ENCODE measurements at regions not wholly inside any gene's neighbourhood (a gene's known extent, or its start where the extent isn't known, plus 50 kb on each side); places are given as distances from the start of the nearest gene placed in this dataset.
"Not testable (repeated sequence)": the region's sequence is repeated elsewhere in the genome, so short reads cannot be mapped to it uniquely, and the experiment has no call there.

DNA sequence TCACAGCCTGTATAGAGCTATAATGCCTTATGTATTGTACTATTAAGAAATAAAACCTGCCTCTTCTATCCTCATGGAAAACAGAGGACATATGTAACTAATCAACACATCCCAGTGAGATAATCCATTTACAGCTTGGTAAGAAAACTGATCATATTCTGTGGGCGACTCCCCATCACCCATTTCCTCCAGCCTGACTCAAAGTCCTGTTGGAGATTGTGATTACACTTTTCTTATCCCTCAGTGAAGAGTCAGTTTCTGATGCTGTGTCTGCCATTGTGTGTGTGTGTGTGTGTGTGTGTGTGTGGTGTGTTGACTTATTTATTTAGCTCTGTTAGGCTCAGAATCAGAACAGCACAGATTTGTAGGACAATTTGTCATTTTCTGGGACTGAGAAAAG, 212.8 kb downstream of the FGF9 start:
- H3K4me3 ChIP-seq (ENCODE audit: low read depth, low read length), result no peak overlapping the region
- TF ChIP-seq, protein P1, sequence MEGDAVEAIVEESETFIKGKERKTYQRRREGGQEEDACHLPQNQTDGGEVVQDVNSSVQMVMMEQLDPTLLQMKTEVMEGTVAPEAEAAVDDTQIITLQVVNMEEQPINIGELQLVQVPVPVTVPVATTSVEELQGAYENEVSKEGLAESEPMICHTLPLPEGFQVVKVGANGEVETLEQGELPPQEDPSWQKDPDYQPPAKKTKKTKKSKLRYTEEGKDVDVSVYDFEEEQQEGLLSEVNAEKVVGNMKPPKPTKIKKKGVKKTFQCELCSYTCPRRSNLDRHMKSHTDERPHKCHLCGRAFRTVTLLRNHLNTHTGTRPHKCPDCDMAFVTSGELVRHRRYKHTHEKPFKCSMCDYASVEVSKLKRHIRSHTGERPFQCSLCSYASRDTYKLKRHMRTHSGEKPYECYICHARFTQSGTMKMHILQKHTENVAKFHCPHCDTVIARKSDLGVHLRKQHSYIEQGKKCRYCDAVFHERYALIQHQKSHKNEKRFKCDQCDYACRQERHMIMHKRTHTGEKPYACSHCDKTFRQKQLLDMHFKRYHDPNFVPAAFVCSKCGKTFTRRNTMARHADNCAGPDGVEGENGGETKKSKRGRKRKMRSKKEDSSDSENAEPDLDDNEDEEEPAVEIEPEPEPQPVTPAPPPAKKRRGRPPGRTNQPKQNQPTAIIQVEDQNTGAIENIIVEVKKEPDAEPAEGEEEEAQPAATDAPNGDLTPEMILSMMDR (IDR thresholded peaks at IDR 0.05; ENCODE audit: borderline replicate concordance, insufficient read depth, low read depth, low read length), result no peak

DNA sequence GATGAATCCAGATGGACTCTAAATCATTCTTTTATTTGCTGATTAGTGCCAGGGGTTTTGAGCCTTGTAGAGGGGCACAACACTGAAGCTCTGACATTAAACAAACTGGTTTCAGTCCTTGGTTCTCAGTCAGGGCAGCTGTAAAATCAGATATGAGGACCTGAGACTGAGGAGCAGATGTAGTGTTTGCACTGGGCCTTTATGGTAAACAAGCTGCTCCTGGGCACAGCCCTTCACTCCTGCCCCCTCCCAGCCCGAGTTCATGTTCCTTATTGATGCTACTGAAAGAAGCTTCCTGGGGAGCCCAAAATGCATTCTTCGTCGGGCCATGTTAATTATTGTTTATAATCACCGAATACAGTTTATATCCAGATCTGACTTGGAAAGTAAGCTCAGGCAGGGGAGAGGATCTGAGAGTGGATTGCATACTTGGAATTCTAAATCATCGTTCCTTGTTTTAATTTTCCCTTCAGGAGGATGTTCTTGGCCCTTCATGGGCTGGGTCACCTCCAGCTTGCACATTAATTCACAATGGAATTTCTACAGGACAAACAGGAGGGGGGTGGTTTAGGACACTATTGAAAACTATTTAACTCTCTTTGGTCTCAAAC, 213.5 kb downstream of the FGF9 start:
- H3K4me3 ChIP-seq (ENCODE audit: low read depth, low read length), result no peak overlapping the region
- TF ChIP-seq, protein P1 (IDR thresholded peaks at IDR 0.05; ENCODE audit: borderline replicate concordance, insufficient read depth, low read depth, low read length), result no peak

DNA sequence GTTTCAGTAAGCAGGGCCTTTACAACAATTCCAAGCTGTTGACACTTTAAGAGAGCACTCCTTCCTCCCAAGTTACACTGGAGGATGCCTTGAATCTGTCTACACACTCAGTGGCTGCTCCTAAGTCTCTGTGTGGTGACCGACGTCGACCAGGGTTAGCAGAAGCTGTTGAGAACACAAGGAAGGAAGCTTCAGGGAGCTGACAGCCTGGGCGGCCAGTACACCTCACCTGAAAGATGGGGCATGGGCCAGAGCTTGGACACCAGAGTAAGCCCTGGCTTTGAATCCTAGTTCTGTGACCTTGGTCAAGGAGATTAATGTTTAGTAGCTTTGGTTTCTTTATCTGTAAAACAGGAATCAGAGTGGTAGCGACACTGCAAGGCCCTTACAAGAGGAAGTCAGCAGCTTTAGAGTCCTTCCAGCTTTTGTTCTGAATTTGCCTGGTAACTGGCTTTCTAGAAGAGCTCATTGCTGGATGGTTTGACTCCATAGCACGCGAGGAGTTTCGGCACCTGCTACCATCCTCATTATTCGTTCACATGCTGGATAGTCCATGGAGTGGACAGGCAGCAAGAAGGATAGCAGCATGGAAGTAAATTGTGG, 214.2 kb downstream of the FGF9 start:
- TF ChIP-seq, protein P1 (IDR thresholded peaks at IDR 0.05; ENCODE audit: borderline replicate concordance, insufficient read depth, low read depth, low read length), result no peak
- H3K4me3 ChIP-seq (ENCODE audit: low read depth, low read length), result no peak overlapping the region

DNA sequence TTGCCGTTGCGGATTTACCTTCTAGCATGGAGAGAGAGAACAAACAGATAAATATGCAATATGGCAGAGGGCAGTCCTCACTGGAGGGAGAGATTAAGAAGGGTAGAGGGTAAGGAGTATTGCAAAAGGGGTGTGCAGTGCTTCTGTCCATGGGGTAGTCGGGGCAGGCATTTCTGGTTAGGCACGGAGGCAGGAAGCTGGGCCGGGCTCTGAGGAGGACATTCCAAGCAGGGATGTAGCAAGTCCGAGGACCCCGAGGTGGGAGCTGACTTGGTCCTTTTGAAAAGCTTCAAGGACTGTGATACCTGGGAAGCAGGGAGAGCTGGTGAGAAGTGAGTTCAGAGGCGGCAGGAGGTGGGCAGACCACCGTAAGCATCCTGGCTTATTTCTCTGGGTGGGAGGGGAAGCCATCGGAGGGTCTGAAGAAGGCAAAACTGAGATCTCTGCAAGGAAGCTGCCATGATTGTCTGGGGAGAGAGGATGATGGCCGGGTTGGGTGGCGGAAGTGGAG, 214.9 kb downstream of the FGF9 start:
- TF ChIP-seq, protein P1 (IDR thresholded peaks at IDR 0.05; ENCODE audit: borderline replicate concordance, insufficient read depth, low read depth, low read length), result no peak
- no peak overlapping the region for H3K4me3 ChIP-seq (ENCODE audit: low read depth, low read length)

DNA sequence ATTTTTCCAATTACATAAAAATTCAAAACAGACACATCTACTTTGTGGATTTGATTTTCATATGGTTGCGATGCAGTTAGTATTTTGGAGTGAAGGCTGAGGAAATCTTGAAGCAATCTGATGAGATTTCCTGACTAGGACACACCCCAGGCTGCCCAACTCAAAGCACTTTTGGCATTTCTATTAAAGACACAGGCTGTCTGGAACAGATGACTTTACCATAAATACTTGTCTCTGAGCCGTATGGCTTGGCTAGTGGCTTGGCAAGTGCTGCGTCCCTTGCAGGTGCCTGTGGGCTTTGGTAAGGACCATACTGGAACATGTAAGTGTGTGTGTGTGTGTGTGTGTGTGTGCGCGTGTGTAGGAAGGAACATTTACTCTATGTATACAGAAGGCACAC, 218.8 kb downstream of the FGF9 start:
- TF ChIP-seq, protein P1 (IDR thresholded peaks at IDR 0.05; ENCODE audit: borderline replicate concordance, insufficient read depth, low read depth, low read length), result no peak
- H3K4me3 ChIP-seq (ENCODE audit: low read depth, low read length), result no peak overlapping the region

DNA sequence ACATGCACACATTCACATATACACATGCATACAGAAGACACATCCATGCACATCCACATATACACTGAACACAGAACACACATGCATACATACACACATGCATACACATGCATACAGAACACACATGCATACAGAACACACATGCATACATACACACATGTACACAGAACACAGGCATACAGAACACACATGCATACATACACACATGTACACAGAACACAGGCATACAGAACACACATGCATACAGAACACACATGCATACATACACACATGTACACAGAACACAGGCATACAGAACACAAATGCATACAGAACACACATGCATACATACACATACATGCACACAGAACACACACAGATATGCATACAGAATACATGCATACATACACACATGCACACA, 219.3 kb downstream of the FGF9 start:
- not testable (repeated sequence) for H3K4me3 ChIP-seq (ENCODE audit: low read depth, low read length)

DNA sequence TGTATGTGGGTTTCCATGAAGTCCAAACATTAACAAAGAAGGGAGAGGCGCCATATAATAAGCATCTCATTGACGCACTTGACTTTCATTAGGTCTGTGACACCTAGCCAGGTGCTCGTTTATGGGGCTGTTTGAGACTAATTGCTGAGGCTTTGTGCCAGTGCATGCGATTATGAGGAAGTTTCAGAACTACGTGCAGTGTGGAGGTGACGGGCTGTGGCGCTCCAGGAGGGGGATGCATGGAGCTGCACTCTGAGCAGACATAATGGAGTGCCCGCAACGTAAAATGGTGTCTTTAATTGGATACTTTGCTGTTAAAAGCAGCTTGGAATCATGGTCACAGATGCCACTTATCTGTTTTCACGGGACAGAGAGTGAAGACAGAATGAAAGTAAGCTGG, 223.2 kb downstream of the FGF9 start:
- TF ChIP-seq, protein P1 (IDR thresholded peaks at IDR 0.05; ENCODE audit: borderline replicate concordance, insufficient read depth, low read depth, low read length), result no peak
- no peak overlapping the region for H3K4me3 ChIP-seq (ENCODE audit: low read depth, low read length)

All from GM12875 (cell line).